DND-41 (cell line): ENCODE measurements at regions not wholly inside any gene's neighbourhood (a gene's known extent, or its start where the extent isn't known, plus 50 kb on each side); places are given as distances from the start of the nearest gene placed in this dataset.

ENCODE experiments used
- ATAC-seq: fragments of 200-7000 bp; cut with Tn5 transposase; 3 replicates; pipeline ENCODE4 v1.9.1; 2021; ENCODE audit warnings: low read depth; ENCODE audit not compliant: insufficient read depth
- DNase-seq: peaks from one replicate; pipeline ENCODE4 v3.0.0-alpha.2; 2020
- H2AFZ ChIP-seq: 2 replicates; pipeline ENCODE4 v1.6.0; 2012; ENCODE audit warnings: low read depth, low read length
- H3K27ac ChIP-seq: 2 replicates; pipeline ENCODE4 v1.5.1; 2012; ENCODE audit warnings: low read length, inconsistent platforms
- H3K27me3 ChIP-seq: fragments of 200-600 bp; sonication (generic); 2 replicates; pipeline ENCODE4 v1.6.0; 2012; ENCODE audit warnings: low read length, mild to moderate bottlenecking, inconsistent platforms; ENCODE audit not compliant: insufficient read depth, poor library complexity
- H3K36me3 ChIP-seq: 2 replicates; pipeline ENCODE4 v1.5.1; 2012; ENCODE audit warnings: low read length, inconsistent platforms; ENCODE audit not compliant: insufficient read depth
- H3K4me1 ChIP-seq: 2 replicates; pipeline ENCODE4 v1.5.1; 2012; ENCODE audit warnings: mild to moderate bottlenecking, low read length; ENCODE audit not compliant: insufficient read depth
- H3K4me2 ChIP-seq: 2 replicates; pipeline ENCODE4 v1.6.0; 2012; ENCODE audit warnings: mild to moderate bottlenecking, moderate library complexity, low read length, inconsistent platforms; ENCODE audit not compliant: insufficient read depth
- H3K4me3 ChIP-seq, 2 experiments: fragments of 200-600 bp in 1 of 2; shearing (Covaris generic) in 1 of 2; 2 replicates each; pipeline ENCODE4 v1.5.1; 2012 to 2016; ENCODE audit warnings: inconsistent platforms in 2 of 2, low read length in 2 of 2, mild to moderate bottlenecking in 2 of 2, low read depth in 1 of 2, moderate library complexity in 1 of 2
- H3K79me2 ChIP-seq: 2 replicates; pipeline ENCODE4 v1.6.0; 2012; ENCODE audit warnings: low read length, inconsistent platforms; ENCODE audit not compliant: insufficient read depth
- H3K9ac ChIP-seq: 2 replicates; pipeline ENCODE4 v1.6.0; 2012; ENCODE audit warnings: low read depth, mild to moderate bottlenecking, inconsistent platforms, low read length, moderate library complexity
- H3K9me3 ChIP-seq: 2 replicates; pipeline ENCODE4 v1.5.1; 2012; ENCODE audit warnings: low read length, moderate library complexity, mild to moderate bottlenecking, inconsistent platforms; ENCODE audit not compliant: insufficient read depth, severe bottlenecking
- H4K20me1 ChIP-seq: 2 replicates; pipeline ENCODE4 v1.6.0; 2012; ENCODE audit warnings: low read length; ENCODE audit not compliant: insufficient read depth
- CTCF ChIP-seq: IDR thresholded peaks from 2 replicates; pipeline ENCODE4 v1.5.1; 2012; ENCODE audit warnings: borderline replicate concordance, low read length, moderate library complexity, mild to moderate bottlenecking; ENCODE audit not compliant: poor library complexity, severe bottlenecking; ENCODE audit errors: extremely low read depth
- EZH2 ChIP-seq: IDR thresholded peaks from 3 replicates; pipeline ENCODE4 v1.6.1; 2012; ENCODE audit warnings: borderline replicate concordance, low read depth, mild to moderate bottlenecking, moderate library complexity, low read length, inconsistent platforms; ENCODE audit not compliant: severe bottlenecking

DNA sequence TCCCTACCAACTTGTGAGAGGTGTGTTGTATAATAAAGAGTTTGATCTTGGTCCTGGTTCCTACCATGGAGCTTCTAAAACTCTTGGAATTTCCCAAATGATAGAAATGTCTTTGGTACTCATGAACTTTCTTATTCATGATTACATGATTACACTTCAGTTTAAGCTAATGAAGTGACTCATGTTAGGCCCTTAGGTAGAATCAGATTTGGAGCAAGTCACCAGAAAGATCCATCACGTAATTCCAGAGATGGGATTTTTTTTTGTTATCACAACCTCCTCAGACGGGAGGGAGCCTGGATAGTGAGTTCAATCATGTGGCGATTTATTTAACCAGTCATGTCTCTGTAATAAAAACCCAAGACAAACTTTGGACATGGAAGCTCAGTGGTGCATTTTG is 1287.6 kb upstream of the ZEB2 start:
- Histone ChIP-seq H3K9me3 (no peaks in the 10 kb centered on the region), H3K36me3 (no peaks in the 10 kb centered on the region), H4K20me1 (no peaks in the 10 kb centered on the region), H2AFZ (no peak overlapping the region), H3K4me2 (no peak overlapping the region), H3K79me2 (no peaks in the 10 kb centered on the region), H3K27me3 (no peaks in the 10 kb centered on the region), H3K9ac (no peak overlapping the region), H3K27ac (no peak overlapping the region), H3K4me1 (peaks cover 6% of the 10 kb centered on the region; the same call in 1 of the 2 replicates), H3K4me3 (no peak overlapping the region)
- DNase-seq (no peak), ATAC-seq (no peak)
- TF ChIP-seq EZH2: no peak
- no peak for TF ChIP-seq CTCF

GRCh38 chr2:145806546-145806945 is 1286.6 kb upstream of the ZEB2 start:
- Histone ChIP-seq H2AFZ (no peak overlapping the region), H3K79me2 (no peaks in the 10 kb centered on the region), H3K27me3 (no peaks in the 10 kb centered on the region), H3K4me1 (peaks cover 5% of the 10 kb centered on the region; the same call in 1 of the 2 replicates), H4K20me1 (no peaks in the 10 kb centered on the region), H3K4me3 (no peak overlapping the region), H3K27ac (no peak overlapping the region), H3K9me3 (no peaks in the 10 kb centered on the region), H3K4me2 (no peak overlapping the region), H3K36me3 (no peaks in the 10 kb centered on the region), H3K9ac (no peak overlapping the region)
- ATAC-seq (no peak), DNase-seq (no peak)
- TF ChIP-seq EZH2 (no peak), CTCF (no peak)

DNA sequence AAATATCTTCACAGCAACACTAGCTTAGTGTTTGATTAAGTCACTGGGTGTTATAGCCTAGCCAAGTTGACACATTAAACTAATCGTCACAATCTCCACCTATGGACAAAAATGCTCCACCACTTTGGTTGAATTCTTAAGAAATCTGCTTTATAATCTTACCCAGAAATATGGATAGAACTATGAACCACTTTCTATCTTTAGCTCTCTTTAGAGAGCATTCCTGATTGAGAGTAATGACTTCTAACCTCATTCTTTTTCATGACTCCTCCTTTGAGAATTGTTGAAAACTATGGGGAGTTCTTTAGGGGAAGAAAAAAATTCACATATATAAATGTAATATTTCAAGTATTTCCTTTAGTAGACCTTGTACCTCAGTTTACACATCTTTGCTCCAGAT is 1282.2 kb upstream of the ZEB2 start:
- Histone ChIP-seq H3K4me1 (no peaks in the 10 kb centered on the region), H3K27ac (no peak overlapping the region), H3K27me3 (no peaks in the 10 kb centered on the region), H3K4me3 (no peak overlapping the region), H3K4me2 (no peak overlapping the region), H3K9me3 (no peaks in the 10 kb centered on the region), H3K79me2 (no peaks in the 10 kb centered on the region), H2AFZ (no peak overlapping the region), H4K20me1 (no peaks in the 10 kb centered on the region), H3K9ac (no peak overlapping the region), H3K36me3 (no peaks in the 10 kb centered on the region)
- no peak for DNase-seq
- ATAC-seq: no peak
- TF ChIP-seq EZH2 (no peak), CTCF (no peak)

DNA sequence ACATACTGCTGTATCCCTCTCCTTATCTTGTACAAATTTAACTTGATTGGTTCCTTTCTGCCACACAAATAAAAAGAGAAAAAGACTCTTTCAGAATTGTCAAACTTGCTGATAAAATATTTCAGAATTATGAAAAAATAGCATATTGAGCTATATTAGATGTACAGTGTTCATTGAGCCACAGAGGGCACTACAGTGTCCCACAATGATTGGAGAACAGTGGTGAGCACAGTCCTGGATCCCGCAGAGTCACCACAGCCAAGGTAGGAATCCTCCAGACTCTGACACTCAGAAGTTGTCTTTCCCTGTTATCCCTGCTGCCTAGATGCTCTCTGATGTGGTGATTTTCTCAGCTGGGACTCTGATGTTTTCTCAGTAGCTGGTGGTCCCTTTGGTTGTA is 1281.3 kb upstream of the ZEB2 start:
- no peak for ATAC-seq
- Histone ChIP-seq H3K4me2 (no peak overlapping the region), H3K27ac (no peak overlapping the region), H3K9me3 (no peaks in the 10 kb centered on the region), H3K36me3 (no peaks in the 10 kb centered on the region), H4K20me1 (no peaks in the 10 kb centered on the region), H3K9ac (no peak overlapping the region), H3K27me3 (no peaks in the 10 kb centered on the region), H3K4me3 (no peak overlapping the region), H2AFZ (no peak overlapping the region), H3K79me2 (no peaks in the 10 kb centered on the region), H3K4me1 (no peaks in the 10 kb centered on the region)
- DNase-seq: no peak
- TF ChIP-seq EZH2: no peak
- no peak for TF ChIP-seq CTCF
